KG1 (cell line): ENCODE measurements at regions not wholly inside any gene's neighbourhood (a gene's known extent, or its start where the extent isn't known, plus 50 kb on each side); places are given as distances from the start of the nearest gene placed in this dataset.
"Not testable (repeated sequence)": the region's sequence is repeated elsewhere in the genome, so short reads cannot be mapped to it uniquely, and the experiment has no call there.

Source experiments
- DNase-seq: peaks from one replicate; lab custom pipeline; 2025; lab: John Stamatoyannopoulos, UW

GRCh38 chr10:6926971-6927370 lies 346.9 kb upstream of the PRKCQ start:
- peak; percentile 78 for DNase-seq

GRCh38 chr10:6925146-6925545 lies 345.1 kb upstream of the PRKCQ start:
- no peak for DNase-seq

GRCh38 chr10:6924166-6924565 lies 344.1 kb upstream of the PRKCQ start:
- no peak for DNase-seq

- not testable (repeated sequence) for DNase-seq
Measured at GRCh38 chr10:6921026-6921425, 340.9 kb upstream of the PRKCQ start.

- peak; percentile 77 for DNase-seq
Measured at GRCh38 chr10:6920072-6921019, 340.3 kb upstream of the PRKCQ start.

GRCh38 chr10:6919077-6919476 lies 339.0 kb upstream of the PRKCQ start:
- DNase-seq = no peak

GRCh38 chr10:6918305-6918704 lies 338.2 kb upstream of the PRKCQ start:
- peak; percentile 33 for DNase-seq

- no peak for DNase-seq
Measured at GRCh38 chr10:6917125-6917524, 337.0 kb upstream of the PRKCQ start.

GRCh38 chr10:6916601-6917000 lies 336.5 kb upstream of the PRKCQ start:
- DNase-seq = peak; percentile 40

- no peak for DNase-seq
Measured at GRCh38 chr10:6915307-6915706, 335.2 kb upstream of the PRKCQ start.

- no peak for DNase-seq
Measured at GRCh38 chr10:6912929-6913328, 332.9 kb upstream of the PRKCQ start.

GRCh38 chr10:6912424-6912823 lies 332.3 kb upstream of the PRKCQ start:
- DNase-seq = no peak

- DNase-seq = no peak
Measured at GRCh38 chr10:6912021-6912420, 331.9 kb upstream of the PRKCQ start.

GRCh38 chr10:6909905-6910560 lies 330.0 kb upstream of the PRKCQ start:
- no peak for DNase-seq

GRCh38 chr10:6907877-6908530 lies 327.9 kb upstream of the PRKCQ start:
- no peak for DNase-seq

GRCh38 chr10:6894405-6894804 lies 314.3 kb upstream of the PRKCQ start:
- no peak for DNase-seq

GRCh38 chr10:6892864-6893263 lies 312.8 kb upstream of the PRKCQ start:
- no peak for DNase-seq

- DNase-seq = no peak
Measured at GRCh38 chr10:6891924-6892323, 311.8 kb upstream of the PRKCQ start.

- no peak for DNase-seq
Measured at GRCh38 chr10:6889718-6890117, 309.6 kb upstream of the PRKCQ start.

- no peak for DNase-seq
Measured at GRCh38 chr10:6888434-6888833, 308.4 kb upstream of the PRKCQ start.

GRCh38 chr10:6885284-6885683 lies 305.2 kb upstream of the PRKCQ start:
- DNase-seq = no peak

- DNase-seq = no peak
Measured at GRCh38 chr10:6881987-6882386, 301.9 kb upstream of the PRKCQ start.
